ENCODE measurements at regions not wholly inside any gene's neighbourhood (a gene's known extent, or its start where the extent isn't known, plus 50 kb on each side); places are given as distances from the start of the nearest gene placed in this dataset.

- Histone ChIP-seq H3K4me2 (ENCODE audit: control insufficient read depth, insufficient read depth) (no peak overlapping the region), H4K20me1 (ENCODE audit: control insufficient read depth, insufficient read depth) (no peaks in the 10 kb centered on the region), H3K9me3 (replicated peaks; ENCODE audit: control insufficient read depth, insufficient read depth, low read length) (no peaks in the 10 kb centered on the region), H2AFZ (ENCODE audit: control insufficient read depth, low read depth, low read length) (no peak overlapping the region), H3K36me3 (ENCODE audit: control insufficient read depth in 2 of 2, insufficient read depth in 2 of 2, low read length in 1 of 2) (no peaks in the 10 kb centered on the region), H3K27me3 (replicated peaks in 1 of 2; ENCODE audit: control insufficient read depth in 2 of 2, insufficient read depth in 2 of 2, low read length in 1 of 2) (no peaks in the 10 kb centered on the region), H3K79me2 (ENCODE audit: control insufficient read depth, insufficient read depth, low read length) (no peaks in the 10 kb centered on the region), H3K4me1 (ENCODE audit: control insufficient read depth, insufficient read depth, low read length) (no peaks in the 10 kb centered on the region), H3K4me3 (no peak overlapping the region), H3K9ac (ENCODE audit: control insufficient read depth, insufficient read depth, low read length) (no peak overlapping the region), H3K27ac (ENCODE audit: control insufficient read depth, insufficient read depth) (no peak overlapping the region)
- WGBS (ENCODE audit: insufficient coverage, insufficient replicate concordance, low lambda C conversion rate, missing lambda C conversion rate) = 51% methylated on average over 3 of the region's 3 CpGs
- FAIRE-seq (no peak), DNase-seq (ENCODE audit: low read depth, low spot score) (no peak), ATAC-seq (no peak)
- RAD21 ChIA-PET (ENCODE audit: unreplicated experiment) = no interaction called here
- TF ChIP-seq KAT2A (conservative IDR thresholded peaks at IDR 0.05; ENCODE audit: control insufficient read depth, low read depth, low read length) (no peak), IKZF2 (IDR thresholded peaks at IDR 0.05) (no peak), STAT1 (conservative IDR thresholded peaks at IDR 0.05) (no peak), GABPA (IDR thresholded peaks at IDR 0.05; ENCODE audit: low read depth) (no peak), NFXL1 (IDR thresholded peaks at IDR 0.05; ENCODE audit: borderline replicate concordance) (no peak), REST (IDR thresholded peaks at IDR 0.05; ENCODE audit: low read depth, low read length) (no peak), NR2F1 (conservative IDR thresholded peaks at IDR 0.05) (no peak), SMARCA5 (IDR thresholded peaks at IDR 0.05) (no peak), RELA (IDR thresholded peaks at IDR 0.05; ENCODE audit: borderline replicate concordance, partially characterized antibody) (no peak), SKIL (IDR thresholded peaks at IDR 0.05; ENCODE audit: low read depth, poor library complexity, severe bottlenecking) (no peak), SREBF2 (IDR thresholded peaks at IDR 0.05; ENCODE audit: low read length) (no peak), EP300 (IDR thresholded peaks at IDR 0.05; ENCODE audit: borderline replicate concordance in 1 of 2, control insufficient read depth in 1 of 2, low read depth in 2 of 2, low read length in 2 of 2) (no peak), SP1 (IDR thresholded peaks at IDR 0.05; ENCODE audit: low read depth, low read length) (no peak), SUPT20H (IDR thresholded peaks at IDR 0.05; ENCODE audit: borderline replicate concordance, control insufficient read depth, low read depth, low read length) (no peak)
- CTCF ChIA-PET = interaction anchor here (0.5 kb wide), 1 partner anchor 1003 kb away, joined by 3 read pairs; no protein-coding TSS in a partner anchor
- intact Hi-C loops (cut with micrococcal nuclease; ENCODE audit: unreplicated experiment) = no loop called here
- POLR2A ChIA-PET = no interaction called here
- SMC1A ChIA-PET (ENCODE audit: uncharacterized antibody, unreplicated experiment) = interaction anchor here (0.8 kb wide), 1 partner anchor 94 kb away, joined by 3 read pairs; no protein-coding TSS in a partner anchor
- in situ Hi-C loops (cut with MboI) = no loop called here
- no TSS peak for BruUV-seq (replicated peaks)
These were observed 398.9 kb upstream of the WWC1 start for GRCh38 chr5:167892352-167893115.

Measured in GM12878 (cell line).